AG10803 (cell line): ENCODE measurements at regions not wholly inside any gene's neighbourhood (a gene's known extent, or its start where the extent isn't known, plus 50 kb on each side); places are given as distances from the start of the nearest gene placed in this dataset.

Source experiments
- DNase-seq: peaks from one replicate; pipeline ENCODE4 v3.0.0; 2010; ENCODE audit warnings: low read depth
- H3K4me3 ChIP-seq: 2 replicates; pipeline ENCODE4 v1.5.1; 2011; ENCODE audit warnings: mild to moderate bottlenecking, low read length, control low read depth
- TF ChIP-seq, protein P1 (sequence below): conservative IDR thresholded peaks from 2 replicates; pipeline ENCODE4 v1.5.1; 2011; ENCODE audit warnings: mild to moderate bottlenecking, low read length, control low read depth, inconsistent platforms

DNA sequence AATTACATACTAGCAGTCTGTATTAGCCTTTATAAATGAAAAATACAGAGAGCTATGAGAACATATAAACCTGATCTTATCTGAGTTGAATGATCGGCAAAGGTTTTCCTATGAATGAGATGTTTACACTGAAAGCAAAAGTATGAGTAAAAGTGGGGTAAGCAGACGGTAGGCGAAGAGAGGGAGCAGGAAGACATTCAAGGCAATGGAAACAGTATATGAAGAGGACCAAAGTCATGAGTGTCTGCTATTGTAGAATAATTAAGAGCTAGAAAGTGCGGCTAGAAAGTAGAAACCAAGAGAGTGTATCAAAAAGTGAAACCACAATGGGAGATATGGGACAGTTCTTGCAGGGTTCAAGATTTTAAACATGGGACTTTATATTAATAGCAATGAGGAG, 67.0 kb upstream of the TMLHE start:
- no peak for DNase-seq
- no peak overlapping the region for H3K4me3 ChIP-seq
- TF ChIP-seq, protein P1, sequence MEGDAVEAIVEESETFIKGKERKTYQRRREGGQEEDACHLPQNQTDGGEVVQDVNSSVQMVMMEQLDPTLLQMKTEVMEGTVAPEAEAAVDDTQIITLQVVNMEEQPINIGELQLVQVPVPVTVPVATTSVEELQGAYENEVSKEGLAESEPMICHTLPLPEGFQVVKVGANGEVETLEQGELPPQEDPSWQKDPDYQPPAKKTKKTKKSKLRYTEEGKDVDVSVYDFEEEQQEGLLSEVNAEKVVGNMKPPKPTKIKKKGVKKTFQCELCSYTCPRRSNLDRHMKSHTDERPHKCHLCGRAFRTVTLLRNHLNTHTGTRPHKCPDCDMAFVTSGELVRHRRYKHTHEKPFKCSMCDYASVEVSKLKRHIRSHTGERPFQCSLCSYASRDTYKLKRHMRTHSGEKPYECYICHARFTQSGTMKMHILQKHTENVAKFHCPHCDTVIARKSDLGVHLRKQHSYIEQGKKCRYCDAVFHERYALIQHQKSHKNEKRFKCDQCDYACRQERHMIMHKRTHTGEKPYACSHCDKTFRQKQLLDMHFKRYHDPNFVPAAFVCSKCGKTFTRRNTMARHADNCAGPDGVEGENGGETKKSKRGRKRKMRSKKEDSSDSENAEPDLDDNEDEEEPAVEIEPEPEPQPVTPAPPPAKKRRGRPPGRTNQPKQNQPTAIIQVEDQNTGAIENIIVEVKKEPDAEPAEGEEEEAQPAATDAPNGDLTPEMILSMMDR: no peak

DNA sequence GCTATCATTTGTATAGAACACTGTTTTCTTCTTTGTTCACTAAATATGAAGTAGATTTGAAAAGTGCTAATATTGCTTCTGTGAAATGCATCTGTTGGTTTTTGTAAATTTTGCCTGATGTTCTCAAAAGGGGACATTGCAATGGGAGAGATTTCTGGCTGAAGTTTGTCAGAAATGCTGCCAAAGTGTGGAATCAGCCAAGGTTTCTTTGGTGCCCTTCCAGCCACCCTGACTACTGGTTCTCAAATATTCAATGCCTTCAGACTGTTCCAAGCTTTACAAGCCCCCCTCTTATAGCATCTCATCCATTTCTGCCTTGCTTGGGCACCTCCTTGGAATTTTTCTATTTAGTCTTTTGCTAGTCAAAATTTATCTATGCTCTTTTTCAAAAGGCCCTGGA, 60.6 kb upstream of the TMLHE start:
- no peak for DNase-seq
- TF ChIP-seq, protein P1: no peak
- no peak overlapping the region for H3K4me3 ChIP-seq

DNA sequence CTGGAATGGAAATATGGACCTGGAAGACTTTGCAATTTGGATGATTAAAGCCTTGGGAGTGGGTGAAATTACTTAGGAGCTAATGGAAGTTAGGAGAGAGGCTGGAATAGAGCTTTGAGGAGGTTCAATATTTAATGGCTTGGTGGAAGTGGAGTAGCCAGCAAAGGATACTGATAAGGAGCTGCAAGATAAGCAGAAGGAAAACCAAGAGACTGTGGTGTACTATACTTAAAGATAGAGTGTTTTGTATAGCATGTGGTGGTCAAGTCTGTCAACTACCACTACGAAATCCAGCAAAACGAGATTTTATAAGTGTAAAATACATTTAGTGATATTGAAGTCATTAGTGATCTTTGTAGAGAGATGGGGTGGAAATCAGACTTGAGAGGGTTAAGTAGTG, 54.0 kb upstream of the TMLHE start:
- H3K4me3 ChIP-seq: no peak overlapping the region
- TF ChIP-seq, protein P1: no peak
- DNase-seq: no peak
